H1 (cell line): ENCODE measurements at regions not wholly inside any gene's neighbourhood (a gene's known extent, or its start where the extent isn't known, plus 50 kb on each side); places are given as distances from the start of the nearest gene placed in this dataset.

ENCODE experiments used
- CTCF ChIA-PET: fragments of 300-600 bp; sonication (Branson Sonifier 250); formaldehyde crosslinking; loops from one replicate; lab custom pipeline; 2021; ENCODE audit not compliant: partially characterized antibody; lab: Charles Lee
- POLR2A ChIA-PET: fragments of 300-600 bp; sonication (Branson Sonifier 250); formaldehyde crosslinking; loops from one replicate; lab custom pipeline; 2021; ENCODE audit warnings: inconsistent platforms; ENCODE audit not compliant: partially characterized antibody; lab: Charles Lee
- DNase-seq, 2 experiments: peaks; one replicate each; pipeline versions ENCODE4 v3.0.0 to v3.0.0-alpha.2; 2010 to 2022; ENCODE audit warnings: low spot score in 2 of 2, low read depth in 1 of 2, mixed read lengths in 1 of 2
- FAIRE-seq: peaks from 2 replicates; lab custom pipeline; 2011; peaks lifted over from hg19 to GRCh38; lab: Jason Lieb, UNC
- H2AFZ ChIP-seq: 2 replicates; pipeline ENCODE4 v1.8.1; 2012; ENCODE audit warnings: low read length, inconsistent platforms
- H2AK5ac ChIP-seq: 2 replicates; pipeline ENCODE4 v1.6.1; 2013; ENCODE audit warnings: low read depth, low read length
- H2BK120ac ChIP-seq: replicated peaks from 2 replicates; pipeline ENCODE3; 2013; ENCODE audit warnings: low read depth, low read length, inconsistent platforms
- H2BK12ac ChIP-seq: 2 replicates; pipeline ENCODE4 v1.6.1; 2013; ENCODE audit warnings: low read depth, low read length
- H2BK15ac ChIP-seq: 2 replicates; pipeline ENCODE4 v1.6.1; 2013; ENCODE audit warnings: low read length
- H2BK20ac ChIP-seq: 2 replicates; pipeline ENCODE4 v1.6.1; 2013; ENCODE audit warnings: low read length
- H2BK5ac ChIP-seq: 2 replicates; pipeline ENCODE4 v1.6.1; 2013; ENCODE audit warnings: low read depth, low read length
- H3K14ac ChIP-seq: 2 replicates; pipeline ENCODE4 v1.6.1; 2013; ENCODE audit warnings: inconsistent platforms; ENCODE audit not compliant: insufficient read length
- H3K18ac ChIP-seq: 2 replicates; pipeline ENCODE4 v1.6.1; 2013; ENCODE audit warnings: low read length; ENCODE audit errors: extremely low read depth
- H3K23ac ChIP-seq: 2 replicates; pipeline ENCODE4 v1.6.1; 2013; ENCODE audit warnings: inconsistent platforms; ENCODE audit not compliant: insufficient read length
- H3K23me2 ChIP-seq: 2 replicates; pipeline ENCODE4 v1.6.1; 2013; ENCODE audit warnings: low read depth, low read length
- H3K27ac ChIP-seq: 2 replicates; pipeline ENCODE4 v1.6.1; 2011; ENCODE audit warnings: low read depth, low read length, inconsistent platforms
- H3K27me3 ChIP-seq, 4 experiments: replicated peaks in 1 of 4; 1 replicate in 1 of 4; 2 replicates in 3 of 4; pipeline versions ENCODE4 v1.6.1 to v1.8.1; 2011 to 2013; ENCODE audit warnings: low read length in 3 of 4, mild to moderate bottlenecking in 3 of 4, inconsistent platforms in 2 of 4, mixed read lengths in 2 of 4, moderate library complexity in 1 of 4; ENCODE audit not compliant: control insufficient read depth in 3 of 4, insufficient read depth in 3 of 4; ENCODE audit errors: extremely low read depth in 1 of 4
- H3K36me3 ChIP-seq, 4 experiments: 2 replicates each; pipeline versions ENCODE4 v1.6.1 to v1.8.1; 2011 to 2013; ENCODE audit warnings: mild to moderate bottlenecking in 4 of 4, low read length in 3 of 4, moderate library complexity in 2 of 4, control low read depth in 1 of 4, inconsistent platforms in 1 of 4; ENCODE audit not compliant: insufficient read depth in 4 of 4, control insufficient read depth in 2 of 4
- H3K4ac ChIP-seq: replicated peaks from 2 replicates; pipeline ENCODE3; 2013; ENCODE audit warnings: low read length, low read depth, mixed read lengths, inconsistent platforms; ENCODE audit not compliant: insufficient read length
- H3K4me1 ChIP-seq, 4 experiments: replicated peaks in 1 of 4; 1 replicate in 1 of 4; 2 replicates in 3 of 4; pipeline versions ENCODE4 v1.6.1 to v1.8.1; 2011 to 2013; ENCODE audit warnings: low read length in 3 of 4, inconsistent platforms in 2 of 4, mixed read lengths in 1 of 4; ENCODE audit not compliant: insufficient read depth in 4 of 4, control insufficient read depth in 3 of 4
- H3K4me2 ChIP-seq, 2 experiments: 2 replicates each; pipeline versions ENCODE4 v1.6.1 to v1.8.1; 2011 to 2013; ENCODE audit warnings: low read depth in 2 of 2, low read length in 2 of 2, control low read depth in 1 of 2, inconsistent platforms in 1 of 2, mild to moderate bottlenecking in 1 of 2; ENCODE audit not compliant: insufficient read depth in 1 of 2
- H3K4me3 ChIP-seq, 4 experiments: fragments of 200-600, 300-600 bp in 1 of 4; sonication (generic), shearing (Covaris generic), sonication (Bioruptor Twin) in 1 of 4; 2 replicates each; pipeline versions ENCODE4 v1.5.1 to v1.8.1; 2011 to 2016; ENCODE audit warnings: low read length in 4 of 4, low read depth in 3 of 4, control low read depth in 2 of 4, inconsistent platforms in 2 of 4, mild to moderate bottlenecking in 2 of 4, mixed read lengths in 1 of 4, moderate library complexity in 1 of 4; ENCODE audit not compliant: insufficient read depth in 2 of 4; ENCODE audit errors: extremely low read depth in 1 of 4
- H3K56ac ChIP-seq: replicated peaks from 2 replicates; pipeline ENCODE3; 2013; ENCODE audit warnings: low read depth, mild to moderate bottlenecking, mixed read lengths, low read length, inconsistent platforms; ENCODE audit not compliant: insufficient read length
- H3K79me1 ChIP-seq: 2 replicates; pipeline ENCODE4 v1.6.1; 2013; ENCODE audit warnings: low read depth, low read length, control low read depth
- H3K79me2 ChIP-seq, 2 experiments: 2 replicates each; pipeline versions ENCODE4 v1.6.1 to v1.8.1; 2012 to 2013; ENCODE audit warnings: low read length in 2 of 2, mild to moderate bottlenecking in 2 of 2, inconsistent platforms in 1 of 2; ENCODE audit not compliant: insufficient read depth in 2 of 2, control insufficient read depth in 1 of 2
- H3K9ac ChIP-seq, 4 experiments: replicated peaks in 1 of 4; 1 replicate in 1 of 4; 2 replicates in 3 of 4; pipeline versions ENCODE4 v1.6.1 to v1.8.1; 2011 to 2013; ENCODE audit warnings: low read depth in 3 of 4, low read length in 3 of 4, control low read depth in 2 of 4, mild to moderate bottlenecking in 2 of 4, moderate library complexity in 2 of 4, inconsistent platforms in 1 of 4; ENCODE audit errors: extremely low read depth in 1 of 4
- H3K9me3 ChIP-seq, 2 experiments: 2 replicates each; pipeline versions ENCODE4 v1.6.1 to v1.8.1; 2012 to 2013; ENCODE audit warnings: mild to moderate bottlenecking in 2 of 2, moderate library complexity in 2 of 2, control low read depth in 1 of 2, inconsistent platforms in 1 of 2, low read depth in 1 of 2, low read length in 1 of 2, mixed read lengths in 1 of 2; ENCODE audit not compliant: insufficient read depth in 2 of 2
- H4K20me1 ChIP-seq, 2 experiments: replicated peaks in 1 of 2; 2 replicates each; pipeline versions ENCODE3 to v1.8.1; 2011 to 2013; ENCODE audit warnings: inconsistent platforms in 2 of 2, low read length in 2 of 2, mild to moderate bottlenecking in 1 of 2; ENCODE audit not compliant: insufficient read depth in 2 of 2, control insufficient read depth in 1 of 2
- H4K5ac ChIP-seq: 2 replicates; pipeline ENCODE4 v1.6.1; 2013; ENCODE audit warnings: low read length, low read depth, mixed read lengths, inconsistent platforms; ENCODE audit not compliant: insufficient read length
- H4K8ac ChIP-seq: 2 replicates; pipeline ENCODE4 v1.8.0; 2013; ENCODE audit warnings: mild to moderate bottlenecking, moderate library complexity, low read length, inconsistent platforms; ENCODE audit not compliant: insufficient read depth; ENCODE audit errors: extremely low read depth
- H4K91ac ChIP-seq: replicated peaks from 2 replicates; pipeline ENCODE3; 2013; ENCODE audit warnings: low read length, mixed read lengths, inconsistent platforms; ENCODE audit not compliant: insufficient read length
- BACH1 ChIP-seq: IDR thresholded peaks from 2 replicates; pipeline ENCODE4 v1.6.1; 2012; ENCODE audit warnings: low read length, improper control_type of control experiment
- E2F6 ChIP-seq: IDR thresholded peaks from 2 replicates; pipeline ENCODE4 v1.6.1; 2012; ENCODE audit warnings: inconsistent platforms
- SAP30 ChIP-seq: fragments of 300-600 bp; sonication (generic); IDR thresholded peaks from 2 replicates; pipeline ENCODE4 v1.7.1; 2012; ENCODE audit warnings: low read length, moderate library complexity, mild to moderate bottlenecking, inconsistent platforms; ENCODE audit not compliant: insufficient read depth, insufficient replicate concordance
- SP1 ChIP-seq: IDR thresholded peaks from 2 replicates; pipeline ENCODE4 v1.6.1; 2011; ENCODE audit warnings: low read depth, low read length
- SUZ12 ChIP-seq: fragments of 200-600 bp; sonication (generic); IDR thresholded peaks from 2 replicates; pipeline ENCODE4 v1.6.1; 2012; ENCODE audit warnings: mild to moderate bottlenecking, inconsistent platforms, low read length, moderate library complexity, mixed read lengths
- TCF12 ChIP-seq: IDR thresholded peaks from 2 replicates; pipeline ENCODE4 v1.6.1; 2011; ENCODE audit warnings: low read depth, mild to moderate bottlenecking, low read length
- WGBS, 2 experiments: shearing (Covaris generic) in 1 of 2; methylation state at CpG; one replicate each; pipeline versions ENCODE4 v1.1.6 to v1.1.7; 2013 to 2015; ENCODE audit warnings: low lambda C conversion rate in 2 of 2, mixed read lengths in 2 of 2, inconsistent platforms in 1 of 2, low coverage in 1 of 2, missing lambda C conversion rate in 1 of 2; ENCODE audit not compliant: insufficient replicate concordance in 2 of 2, insufficient coverage in 1 of 2, insufficient read length in 1 of 2; ENCODE audit errors: extremely low coverage in 1 of 2, missing lambda C conversion rate in 1 of 2; 5-methylcytosine and 5-hydroxymethylcytosine counted together

- no peak for FAIRE-seq
- Histone ChIP-seq H2AK5ac (no peak overlapping the region), H3K9ac (no peak overlapping the region), H3K18ac (no peak overlapping the region), H2BK15ac (no peak overlapping the region), H3K36me3 (no peaks in the 10 kb centered on the region), H2BK12ac (no peak overlapping the region), H4K8ac (no peak overlapping the region), H3K23ac (no peak overlapping the region), H3K4me1 (no peaks in the 10 kb centered on the region), H3K4me3 (no peak overlapping the region), H3K27me3 (no peaks in the 10 kb centered on the region), H3K79me2 (no peaks in the 10 kb centered on the region), H2BK120ac (no peak overlapping the region), H3K4ac (no peak overlapping the region), H3K9me3 (no peaks in the 10 kb centered on the region), H3K79me1 (no peaks in the 10 kb centered on the region), H3K27ac (no peak overlapping the region), H3K56ac (no peak overlapping the region), H2AFZ (0 out of 2 replicates have a peak overlapping the region, but pooled peaks have one; percentile 10), H3K4me2 (no peak overlapping the region), H4K20me1 (no peaks in the 10 kb centered on the region), H3K23me2 (no peaks in the 10 kb centered on the region)
- ChIA-PET CTCF (interaction anchor here (0.6 kb wide), 1 partner anchor 355 kb away, joined by 3 read pairs; no protein-coding TSS in a partner anchor), POLR2A (no interaction called here)
- 92% methylated on average over 4 of the region's 4 CpGs; no CpG with 5 or more reads in 1 of the 2 experiments for WGBS, 2 experiments
- DNase-seq = no peak
- no peak for TF ChIP-seq SAP30
- TF ChIP-seq BACH1 = no peak
- no peak for TF ChIP-seq TCF12
- TF ChIP-seq E2F6 = no peak
- TF ChIP-seq SUZ12 = no peak
- no peak for TF ChIP-seq SP1
- TF ChIP-seq, all 59 proteins: peak for 0
- H4K91ac ChIP-seq = no peak overlapping the region
- no peak overlapping the region for H3K14ac ChIP-seq
- no peak overlapping the region for H2BK5ac ChIP-seq
- no peak overlapping the region for H2BK20ac ChIP-seq
- H4K5ac ChIP-seq = no peak overlapping the region
Observed at GRCh38 chr11:96538104-96538503, 148.3 kb downstream of the JRKL start.
